Left ventricle myocardium inferior (tissue), 1 donor: ENCODE measurements at regions not wholly inside any gene's neighbourhood (a gene's known extent, or its start where the extent isn't known, plus 50 kb on each side); places are given as distances from the start of the nearest gene placed in this dataset.

Source experiments
- DNase-seq: peaks from one replicate; pipeline ENCODE4 v3.0.0-alpha.2; 2020
- H3K27ac ChIP-seq: fragments of 200-600 bp; replicated peaks from 2 replicates; pipeline ENCODE4 v1.8.0; 2021
- H3K27me3 ChIP-seq: fragments of 200-600 bp; 2 replicates; pipeline ENCODE4 v1.8.0; 2021; ENCODE audit warnings: low read depth
- H3K36me3 ChIP-seq: fragments of 200-600 bp; 2 replicates; pipeline ENCODE4 v1.8.0; 2021
- H3K4me1 ChIP-seq: fragments of 200-600 bp; 2 replicates; pipeline ENCODE4 v1.8.0; 2021
- H3K4me3 ChIP-seq: fragments of 200-600 bp; 2 replicates; pipeline ENCODE4 v1.8.0; 2021; ENCODE audit warnings: mild to moderate bottlenecking, moderate library complexity
- H3K9me3 ChIP-seq: fragments of 200-600 bp; replicated peaks from 2 replicates; pipeline ENCODE4 v1.8.0; 2021
- CTCF ChIP-seq: fragments of 200-600 bp; IDR thresholded peaks from 2 replicates; pipeline ENCODE4 v1.8.0; 2021; ENCODE audit warnings: antibody characterized with exemption, mild to moderate bottlenecking, borderline replicate concordance
- intact Hi-C: fragments of 100-400 bp; cut with micrococcal nuclease; formaldehyde crosslinking; loops from one replicate; pipeline ENCODE4 v1.11.0; 2022
- donor health status: DM: no; HTN: yes; CAD: no; lungs with severe emphysema.

- Histone ChIP-seq H3K27me3 (peaks cover 92% of the 10 kb centered on the region), H3K4me1 (no peaks in the 10 kb centered on the region)
- intact Hi-C loops = no loop called here
These were observed 228.7 kb downstream of the SOX9 start for GRCh38 chr17:72349491-72349995.

GRCh38 chr17:72350073-72350472, 229.3 kb downstream of the SOX9 start:
- H3K27me3 ChIP-seq = peaks cover 93% of the 10 kb centered on the region
- no peaks in the 10 kb centered on the region for H3K4me1 ChIP-seq
- no peak for TF ChIP-seq CTCF
- peaks cover 8% of the 10 kb centered on the region for H3K9me3 ChIP-seq
- H3K27ac ChIP-seq = no peak overlapping the region
- intact Hi-C loops = no loop called here
- H3K36me3 ChIP-seq = no peaks in the 10 kb centered on the region
- no peak overlapping the region for H3K4me3 ChIP-seq
- DNase-seq = no peak

More at GRCh38 chr17:72349491-72349995, 228.7 kb downstream of the SOX9 start:
- H3K27ac ChIP-seq = no peak overlapping the region
- DNase-seq = no peak
- no peak overlapping the region for H3K4me3 ChIP-seq
- H3K36me3 ChIP-seq = no peaks in the 10 kb centered on the region
- H3K9me3 ChIP-seq = peaks cover 7% of the 10 kb centered on the region
- no peak for TF ChIP-seq CTCF

GRCh38 chr17:72351365-72351764, 230.5 kb downstream of the SOX9 start:
- Histone ChIP-seq H3K36me3 (no peaks in the 10 kb centered on the region), H3K27me3 (peaks cover 93% of the 10 kb centered on the region), H3K27ac (no peak overlapping the region), H3K4me3 (no peak overlapping the region), H3K4me1 (no peaks in the 10 kb centered on the region), H3K9me3 (peaks cover 17% of the 10 kb centered on the region)
- no peak for TF ChIP-seq CTCF
- intact Hi-C loops = no loop called here
- DNase-seq = no peak

- Histone ChIP-seq H3K4me3 (no peak overlapping the region), H3K36me3 (no peaks in the 10 kb centered on the region), H3K9me3 (peaks cover 17% of the 10 kb centered on the region), H3K27ac (no peak overlapping the region), H3K27me3 (peaks cover 89% of the 10 kb centered on the region), H3K4me1 (no peaks in the 10 kb centered on the region)
- no peak for DNase-seq
- no peak for TF ChIP-seq CTCF
- intact Hi-C loops = no loop called here
These were observed 231.1 kb downstream of the SOX9 start for GRCh38 chr17:72351884-72352346.

- DNase-seq = no peak
- no peaks in the 10 kb centered on the region for H3K36me3 ChIP-seq
- no peak overlapping the region for H3K4me3 ChIP-seq
- no peak for TF ChIP-seq CTCF
- intact Hi-C loops = no loop called here
- H3K27ac ChIP-seq = no peak overlapping the region
- peaks cover 75% of the 10 kb centered on the region for H3K27me3 ChIP-seq
- no peaks in the 10 kb centered on the region for H3K4me1 ChIP-seq
- H3K9me3 ChIP-seq = peaks cover 17% of the 10 kb centered on the region
These were observed 232.7 kb downstream of the SOX9 start for GRCh38 chr17:72353502-72353901.
